Fibroblast of the aortic adventitia (primary cell): ENCODE measurements at regions not wholly inside any gene's neighbourhood (a gene's known extent, or its start where the extent isn't known, plus 50 kb on each side); places are given as distances from the start of the nearest gene placed in this dataset.

Source experiments
- DNase-seq: peaks from one replicate; pipeline ENCODE4 v3.0.0-alpha.2; 2010; ENCODE audit warnings: low read depth
- H3K4me3 ChIP-seq: 2 replicates; pipeline ENCODE4 v1.5.1; 2011; ENCODE audit warnings: low read depth, mild to moderate bottlenecking, control low read depth, low read length, moderate library complexity
- TF ChIP-seq, protein P1 (sequence below): IDR thresholded peaks from 2 replicates; pipeline ENCODE4 v1.5.1; 2011; ENCODE audit warnings: mild to moderate bottlenecking, low read length, control low read depth, inconsistent platforms; ENCODE audit not compliant: insufficient read depth

DNA sequence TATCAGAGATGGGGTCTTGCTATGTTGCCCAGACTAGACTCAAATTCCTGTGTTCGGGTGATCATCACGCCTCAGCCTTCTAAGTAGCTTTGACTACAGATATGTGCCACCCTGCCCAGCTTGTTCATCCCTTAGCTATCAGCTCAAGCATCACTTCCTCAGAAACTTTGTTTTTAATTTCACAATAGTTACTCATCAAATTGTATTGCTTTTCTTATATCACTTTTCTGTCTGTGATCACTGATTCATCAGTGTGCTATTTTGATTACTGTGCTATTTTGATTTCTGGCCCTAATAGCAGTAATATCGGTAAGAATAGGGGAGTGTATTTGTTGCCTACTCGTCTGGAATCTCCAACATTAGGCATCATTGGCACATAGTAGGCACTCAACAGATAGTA, 878.6 kb upstream of the PCDH20 start:
- no peak overlapping the region for H3K4me3 ChIP-seq
- TF ChIP-seq, protein P1, sequence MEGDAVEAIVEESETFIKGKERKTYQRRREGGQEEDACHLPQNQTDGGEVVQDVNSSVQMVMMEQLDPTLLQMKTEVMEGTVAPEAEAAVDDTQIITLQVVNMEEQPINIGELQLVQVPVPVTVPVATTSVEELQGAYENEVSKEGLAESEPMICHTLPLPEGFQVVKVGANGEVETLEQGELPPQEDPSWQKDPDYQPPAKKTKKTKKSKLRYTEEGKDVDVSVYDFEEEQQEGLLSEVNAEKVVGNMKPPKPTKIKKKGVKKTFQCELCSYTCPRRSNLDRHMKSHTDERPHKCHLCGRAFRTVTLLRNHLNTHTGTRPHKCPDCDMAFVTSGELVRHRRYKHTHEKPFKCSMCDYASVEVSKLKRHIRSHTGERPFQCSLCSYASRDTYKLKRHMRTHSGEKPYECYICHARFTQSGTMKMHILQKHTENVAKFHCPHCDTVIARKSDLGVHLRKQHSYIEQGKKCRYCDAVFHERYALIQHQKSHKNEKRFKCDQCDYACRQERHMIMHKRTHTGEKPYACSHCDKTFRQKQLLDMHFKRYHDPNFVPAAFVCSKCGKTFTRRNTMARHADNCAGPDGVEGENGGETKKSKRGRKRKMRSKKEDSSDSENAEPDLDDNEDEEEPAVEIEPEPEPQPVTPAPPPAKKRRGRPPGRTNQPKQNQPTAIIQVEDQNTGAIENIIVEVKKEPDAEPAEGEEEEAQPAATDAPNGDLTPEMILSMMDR = no peak
- no peak for DNase-seq

DNA sequence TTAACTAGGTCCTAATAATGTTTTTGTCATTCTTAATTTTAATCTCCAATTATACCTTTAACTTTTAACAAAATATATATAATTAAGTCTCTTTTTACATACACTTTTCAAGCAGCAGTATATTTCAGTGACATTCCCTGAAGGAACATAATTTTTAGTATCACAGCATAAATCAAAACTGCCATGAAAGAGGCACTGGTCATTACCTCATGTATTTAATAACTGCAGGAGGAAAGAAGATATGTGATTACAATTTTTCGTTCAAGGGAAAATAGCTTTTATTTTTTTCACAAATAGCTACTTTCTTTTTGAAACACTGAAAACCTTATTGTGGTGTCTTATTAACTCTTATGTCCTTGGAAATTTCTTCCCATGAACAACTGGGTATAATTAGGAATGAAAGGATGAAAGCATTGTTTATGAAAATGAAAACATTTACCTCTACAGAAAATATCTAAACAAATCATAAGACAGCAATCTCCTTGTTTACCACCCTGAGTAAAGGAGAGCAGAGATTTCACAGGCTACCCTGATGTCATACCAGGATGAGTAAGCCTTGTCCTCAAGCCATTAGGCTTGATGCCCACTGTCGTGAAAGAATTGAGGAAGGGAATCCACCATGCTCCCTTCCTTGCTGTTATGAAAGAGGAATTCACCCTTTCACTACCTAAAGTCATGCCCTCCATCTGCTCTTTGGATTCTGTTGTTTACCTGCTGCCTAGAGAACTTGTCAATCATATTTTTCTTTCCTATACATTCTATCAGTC, 877.2 kb upstream of the PCDH20 start:
- no peak for DNase-seq
- TF ChIP-seq, protein P1 = no peak
- H3K4me3 ChIP-seq = no peak overlapping the region

DNA sequence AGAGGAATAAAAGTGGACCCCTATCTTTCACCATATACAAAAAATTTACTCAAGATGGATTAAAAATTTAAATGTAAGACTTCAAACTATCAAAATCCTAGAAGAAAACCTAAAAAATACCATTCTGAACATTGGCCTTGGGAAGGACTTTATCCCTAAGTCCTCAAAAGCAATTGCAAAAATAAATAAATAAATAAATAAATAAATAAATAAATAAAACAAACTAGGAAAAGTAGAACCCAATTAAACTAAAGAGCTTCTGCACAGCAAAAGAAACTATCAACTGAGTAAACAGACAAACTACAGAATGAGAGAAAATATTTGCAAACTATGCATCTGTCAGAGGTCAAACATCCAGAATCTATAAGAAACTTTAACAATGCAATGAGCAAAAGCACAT, 874.9 kb upstream of the PCDH20 start:
- DNase-seq = no peak
- H3K4me3 ChIP-seq = no peak overlapping the region
- TF ChIP-seq, protein P1 = no peak

DNA sequence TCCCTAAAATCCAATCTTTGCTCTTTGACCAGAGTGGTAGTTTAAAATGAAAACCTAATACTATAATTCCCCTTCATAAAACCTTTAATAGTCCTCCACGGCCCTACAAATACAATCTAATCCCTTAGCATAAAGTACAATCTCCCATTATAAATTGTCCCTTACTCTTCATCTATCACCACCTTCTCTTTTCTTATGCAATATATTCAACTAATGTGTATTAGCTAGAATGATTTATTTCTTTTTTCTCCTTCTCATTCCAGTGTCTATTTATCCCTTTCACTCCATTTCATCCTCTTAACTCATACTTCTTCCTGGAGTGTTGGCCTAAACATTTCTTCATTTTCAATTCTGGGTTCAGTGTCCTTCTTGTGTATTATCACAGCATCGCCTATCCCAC, 872.1 kb upstream of the PCDH20 start:
- no peak for DNase-seq
- TF ChIP-seq, protein P1 = no peak

DNA sequence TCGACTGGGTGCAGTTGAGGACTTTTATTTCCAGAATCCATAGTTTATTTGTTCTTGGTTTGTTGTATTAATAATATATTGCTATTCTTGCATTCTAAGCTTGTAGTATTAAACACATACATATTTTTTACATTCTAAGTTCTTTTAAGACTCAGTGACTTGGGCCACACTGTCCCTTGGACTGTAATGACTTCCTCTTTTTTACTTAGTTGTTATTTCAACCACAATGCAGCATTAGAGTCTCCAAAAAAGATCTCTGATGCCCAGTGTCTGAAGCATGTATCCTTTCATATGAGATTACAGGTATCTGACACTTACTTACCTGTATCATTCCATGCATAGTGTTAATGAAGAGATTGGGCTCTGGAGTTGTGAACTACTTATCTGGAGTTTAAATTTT, 864.9 kb upstream of the PCDH20 start:
- TF ChIP-seq, protein P1 = no peak
- DNase-seq = no peak
- H3K4me3 ChIP-seq = no peak overlapping the region

More for the DNA sequence above, 872.1 kb upstream of the PCDH20 start:
- H3K4me3 ChIP-seq = no peak overlapping the region

DNA sequence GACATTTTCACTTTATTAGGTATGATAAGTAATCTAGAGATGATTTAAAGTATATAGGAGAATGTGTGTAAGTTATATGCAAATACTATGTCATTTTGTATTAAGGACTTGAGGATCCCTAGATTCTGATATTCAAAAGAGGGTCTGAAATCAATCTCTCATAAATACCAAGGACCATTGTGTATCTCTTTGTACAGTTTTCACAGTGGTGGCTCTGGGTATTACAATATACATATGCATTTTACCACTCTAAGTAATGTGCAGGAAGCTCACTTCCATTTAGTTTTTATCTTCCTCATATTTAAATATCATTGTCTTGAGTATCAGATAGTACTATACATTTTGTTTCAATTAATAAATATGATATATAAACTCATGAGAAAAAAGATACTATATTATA, 862.6 kb upstream of the PCDH20 start:
- DNase-seq = no peak
- H3K4me3 ChIP-seq = no peak overlapping the region

More for the DNA sequence above, 862.6 kb upstream of the PCDH20 start:
- TF ChIP-seq, protein P1 = no peak
